A673 (cell line): ENCODE measurements at regions not wholly inside any gene's neighbourhood (a gene's known extent, or its start where the extent isn't known, plus 50 kb on each side); places are given as distances from the start of the nearest gene placed in this dataset.

ENCODE experiments used
- BruUV-seq: library from RNA; stranded (reverse); fragments of 400-500 nt; replicated peaks from 2 replicates; lab custom pipeline; 2021; lab: Mats Ljungman, UMichigan
- CTCF ChIA-PET: fragments of 300-600 bp; sonication (Branson Sonifier 250); formaldehyde crosslinking; loops from one replicate; lab custom pipeline; 2022; ENCODE audit warnings: antibody characterized with exemption; lab: Charles Lee
- POLR2A ChIA-PET: fragments of 300-600 bp; sonication (Branson Sonifier 250); formaldehyde crosslinking; loops from one replicate; lab custom pipeline; 2022; ENCODE audit warnings: antibody characterized with exemption; ENCODE audit not compliant: low non-redundant PET; lab: Charles Lee
- DNase-seq: peaks from one replicate; pipeline ENCODE4 v3.0.0-alpha.2; 2015; ENCODE audit warnings: low spot score
- H3K27ac ChIP-seq: fragments of 200-600 bp; sonication (generic); 2 replicates; pipeline ENCODE4 v1.5.1; 2016; ENCODE audit warnings: mixed run types, low read depth, mild to moderate bottlenecking, mixed read lengths, antibody characterized with exemption, low read length; ENCODE audit not compliant: poor library complexity, severe bottlenecking
- H3K27me3 ChIP-seq: fragments of 200-600 bp; sonication (generic); replicated peaks from 2 replicates; pipeline ENCODE4 v1.6.1; 2017; ENCODE audit warnings: mixed run types, low read depth, mild to moderate bottlenecking, mixed read lengths, antibody characterized with exemption, low read length; ENCODE audit not compliant: insufficient read depth, poor library complexity
- H3K36me3 ChIP-seq: fragments of 200-600 bp; sonication (generic); 2 replicates; pipeline ENCODE4 v1.6.1; 2016; ENCODE audit warnings: mixed run types, mild to moderate bottlenecking, mixed read lengths, antibody characterized with exemption, low read length; ENCODE audit not compliant: insufficient read depth, poor library complexity, severe bottlenecking
- H3K4me1 ChIP-seq: fragments of 200-600 bp; sonication (generic); 2 replicates; pipeline ENCODE4 v1.6.1; 2017; ENCODE audit warnings: mixed run types, mild to moderate bottlenecking, mixed read lengths, antibody characterized with exemption, low read length; ENCODE audit not compliant: insufficient read depth, poor library complexity, severe bottlenecking
- H3K4me3 ChIP-seq: fragments of 200-600 bp; sonication (generic); 2 replicates; pipeline ENCODE4 v1.5.1; 2016; ENCODE audit warnings: low read depth, mixed run types, mild to moderate bottlenecking, mixed read lengths, low read length; ENCODE audit not compliant: poor library complexity, severe bottlenecking
- H3K9me3 ChIP-seq: fragments of 200-600 bp; sonication (generic); 2 replicates; pipeline ENCODE4 v1.6.1; 2016; ENCODE audit warnings: mixed run types, low read depth, mild to moderate bottlenecking, mixed read lengths, antibody characterized with exemption, low read length; ENCODE audit not compliant: poor library complexity, severe bottlenecking
- EZH2 ChIP-seq: fragments of 200-600 bp; sonication (generic); IDR thresholded peaks from 2 replicates; pipeline ENCODE4 v1.6.1; 2017; ENCODE audit warnings: borderline replicate concordance, low read depth, mild to moderate bottlenecking, mixed read lengths, antibody characterized with exemption, low read length; ENCODE audit not compliant: poor library complexity, severe bottlenecking
- intact Hi-C: fragments of 100-400 bp; cut with micrococcal nuclease; formaldehyde crosslinking; loops from one replicate; pipeline ENCODE4 v1.10.0; 2022; ENCODE audit not compliant: unreplicated experiment
- TF ChIP-seq, protein P1 (sequence below): fragments of 300-800, 200-600 bp; sonication (generic); conservative IDR thresholded peaks from 2 replicates; pipeline ENCODE4 v1.5.1; 2017; ENCODE audit warnings: low read depth, mild to moderate bottlenecking, antibody characterized with exemption, low read length, moderate library complexity, mixed read lengths

- no peaks in the 10 kb centered on the region for H3K4me1 ChIP-seq
- BruUV-seq: no TSS peak
- no peaks in the 10 kb centered on the region for H3K27me3 ChIP-seq
- POLR2A ChIA-PET: no interaction called here
- no peak overlapping the region for H3K27ac ChIP-seq
- intact Hi-C loops: no loop called here
- H3K9me3 ChIP-seq: peaks cover 6% of the 10 kb centered on the region
- no peak overlapping the region for H3K4me3 ChIP-seq
- H3K36me3 ChIP-seq: no peaks in the 10 kb centered on the region
- CTCF ChIA-PET: no interaction called here
- TF ChIP-seq, protein P1, sequence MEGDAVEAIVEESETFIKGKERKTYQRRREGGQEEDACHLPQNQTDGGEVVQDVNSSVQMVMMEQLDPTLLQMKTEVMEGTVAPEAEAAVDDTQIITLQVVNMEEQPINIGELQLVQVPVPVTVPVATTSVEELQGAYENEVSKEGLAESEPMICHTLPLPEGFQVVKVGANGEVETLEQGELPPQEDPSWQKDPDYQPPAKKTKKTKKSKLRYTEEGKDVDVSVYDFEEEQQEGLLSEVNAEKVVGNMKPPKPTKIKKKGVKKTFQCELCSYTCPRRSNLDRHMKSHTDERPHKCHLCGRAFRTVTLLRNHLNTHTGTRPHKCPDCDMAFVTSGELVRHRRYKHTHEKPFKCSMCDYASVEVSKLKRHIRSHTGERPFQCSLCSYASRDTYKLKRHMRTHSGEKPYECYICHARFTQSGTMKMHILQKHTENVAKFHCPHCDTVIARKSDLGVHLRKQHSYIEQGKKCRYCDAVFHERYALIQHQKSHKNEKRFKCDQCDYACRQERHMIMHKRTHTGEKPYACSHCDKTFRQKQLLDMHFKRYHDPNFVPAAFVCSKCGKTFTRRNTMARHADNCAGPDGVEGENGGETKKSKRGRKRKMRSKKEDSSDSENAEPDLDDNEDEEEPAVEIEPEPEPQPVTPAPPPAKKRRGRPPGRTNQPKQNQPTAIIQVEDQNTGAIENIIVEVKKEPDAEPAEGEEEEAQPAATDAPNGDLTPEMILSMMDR: no peak
- no peak for TF ChIP-seq EZH2
- DNase-seq: no peak
Measured at GRCh38 chr7:54653905-54654304, 105.1 kb downstream of the SEC61G start.

GRCh38 chr7:54643064-54643463 is 100.9 kb downstream of the VSTM2A start:
- POLR2A ChIA-PET: no interaction called here
- Histone ChIP-seq H3K27ac (no peak overlapping the region), H3K9me3 (peaks cover 7% of the 10 kb centered on the region), H3K4me3 (no peak overlapping the region), H3K36me3 (no peaks in the 10 kb centered on the region), H3K4me1 (no peaks in the 10 kb centered on the region), H3K27me3 (no peaks in the 10 kb centered on the region)
- intact Hi-C loops: no loop called here
- TF ChIP-seq, protein P1: no peak
- no peak for TF ChIP-seq EZH2
- no TSS peak for BruUV-seq
- no peak for DNase-seq
- CTCF ChIA-PET: no interaction called here

DNA sequence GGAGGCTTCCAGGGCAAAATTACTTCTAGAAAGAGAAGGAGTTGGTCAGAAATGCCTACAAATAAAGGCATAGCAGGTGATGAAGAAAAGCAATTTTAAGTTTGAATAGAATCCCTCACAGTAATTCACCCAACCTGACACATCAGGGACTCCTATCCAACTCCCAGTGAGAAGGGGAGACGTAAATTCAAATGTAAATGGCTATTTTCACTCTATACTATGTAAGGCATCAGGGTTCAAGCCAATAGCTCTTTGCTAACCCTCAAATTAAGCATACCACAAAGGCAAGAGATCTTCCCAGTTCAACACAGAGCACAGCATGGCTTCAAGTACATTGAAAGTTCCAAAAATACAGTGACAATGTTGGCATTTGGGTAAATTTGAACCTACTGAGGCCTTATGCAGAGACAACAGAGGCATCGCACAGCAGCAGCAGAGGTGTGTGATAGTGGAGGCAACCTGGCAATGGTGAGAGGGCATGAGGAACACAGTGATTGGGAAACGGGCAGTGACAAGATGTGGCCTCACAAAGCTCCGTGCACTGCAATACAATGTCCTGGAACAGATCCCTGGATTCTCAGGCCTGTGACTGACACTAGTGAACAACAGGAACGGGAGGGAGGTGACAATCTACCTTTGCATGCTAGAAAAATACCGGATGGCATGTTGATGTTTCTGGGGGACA is 95.7 kb downstream of the VSTM2A start:
- no peak overlapping the region for H3K27ac ChIP-seq
- no peak overlapping the region for H3K4me3 ChIP-seq
- DNase-seq: no peak
- no peaks in the 10 kb centered on the region for H3K36me3 ChIP-seq
- BruUV-seq: no TSS peak
- H3K4me1 ChIP-seq: no peaks in the 10 kb centered on the region
- H3K27me3 ChIP-seq: no peaks in the 10 kb centered on the region
- ChIA-PET CTCF (no interaction called here), POLR2A (no interaction called here)
- intact Hi-C loops: no loop called here
- H3K9me3 ChIP-seq: peaks cover 21% of the 10 kb centered on the region
- TF ChIP-seq, protein P1: no peak
- no peak for TF ChIP-seq EZH2
